CD4-positive, alpha-beta T cell (primary cell): ENCODE measurements at regions not wholly inside any gene's neighbourhood (a gene's known extent, or its start where the extent isn't known, plus 50 kb on each side); places are given as distances from the start of the nearest gene placed in this dataset.

Experiments
- ATAC-seq: fragments of 200-7000 bp; cut with Tn5 transposase; one replicate; pipeline ENCODE4 v1.10.0; 2022; ENCODE audit warnings: mild to moderate bottlenecking; ENCODE audit not compliant: poor library complexity
- CTCF ChIA-PET: fragments of 350-600 bp; sonication (Branson Sonifier 250); formaldehyde crosslinking; loops from one replicate; lab custom pipeline; 2021; ENCODE audit warnings: antibody characterized with exemption, inconsistent platforms; lab: Charles Lee
- POLR2A ChIA-PET: fragments of 350-600 bp; sonication (Branson Sonifier 250); formaldehyde crosslinking; loops from one replicate; lab custom pipeline; 2021; ENCODE audit warnings: antibody characterized with exemption, inconsistent platforms; lab: Charles Lee
- DNase-seq, 14 experiments: peaks; one replicate each; pipeline ENCODE4 v3.0.0-alpha.2; 2013 to 2020; ENCODE audit warnings: mixed read lengths in 2 of 14
- H3K27ac ChIP-seq, 2 donors: one replicate each; pipeline versions ENCODE4 v1.5.1 to v1.7.0; 2013; ENCODE audit warnings: low read length in 2 of 2, low read depth in 1 of 2, mild to moderate bottlenecking in 1 of 2
- H3K27me3 ChIP-seq, 2 experiments: 1 replicate in 1 of 2; 2 replicates in 1 of 2; pipeline versions ENCODE4 v1.6.1 to v1.7.0; 2013; ENCODE audit warnings: low read length in 2 of 2, control low read depth in 1 of 2, mild to moderate bottlenecking in 1 of 2, moderate library complexity in 1 of 2; ENCODE audit not compliant: insufficient read depth in 2 of 2, control insufficient read depth in 1 of 2
- H3K36me3 ChIP-seq: one replicate; pipeline ENCODE4 v1.6.1; 2013; ENCODE audit warnings: low read length, control low read depth; ENCODE audit not compliant: insufficient read depth
- H3K4me1 ChIP-seq: one replicate; pipeline ENCODE4 v1.6.1; 2013; ENCODE audit warnings: low read length, control low read depth; ENCODE audit not compliant: insufficient read depth
- H3K4me3 ChIP-seq: one replicate; pipeline ENCODE4 v1.5.1; 2013; ENCODE audit warnings: mild to moderate bottlenecking, low read length, moderate library complexity
- H3K9me3 ChIP-seq, 2 experiments: 1 replicate in 1 of 2; 2 replicates in 1 of 2; pipeline versions ENCODE4 v1.6.1 to v1.7.0; 2013; ENCODE audit warnings: low read length in 2 of 2, mild to moderate bottlenecking in 2 of 2, control low read depth in 1 of 2, moderate library complexity in 1 of 2; ENCODE audit not compliant: control insufficient read depth in 1 of 2, insufficient read depth in 1 of 2
- H3K27ac Mint-ChIP-seq: one replicate; pipeline ENCODE4 v1.8.0; 2020; ENCODE audit warnings: mixed read lengths
- H3K27me3 Mint-ChIP-seq: one replicate; pipeline ENCODE4 v1.8.0; 2021; ENCODE audit warnings: mixed read lengths
- H3K36me3 Mint-ChIP-seq: one replicate; pipeline ENCODE4 v1.8.0; 2021; ENCODE audit warnings: low read depth, mixed read lengths
- H3K4me1 Mint-ChIP-seq: one replicate; pipeline ENCODE4 v1.8.0; 2021; ENCODE audit warnings: low read depth, mixed read lengths
- H3K4me3 Mint-ChIP-seq: one replicate; pipeline ENCODE4 v1.8.0; 2020; ENCODE audit warnings: mild to moderate bottlenecking, mixed read lengths
- H3K9me3 Mint-ChIP-seq: one replicate; pipeline ENCODE4 v1.8.0; 2020; ENCODE audit warnings: mixed read lengths
- intact Hi-C, 2 experiments: fragments of 100-400 bp; cut with DNase I in 1 of 2; cut with micrococcal nuclease in 1 of 2; formaldehyde crosslinking; loops; one replicate each; pipeline versions ENCODE4 v1.15.1 to v1.9.0; 2023 to 2025; cut with DNase I, micrococcal nuclease
- TF ChIP-seq, protein P1 (sequence below): fragments of 200-600 bp; IDR thresholded peaks from one replicate; pipeline ENCODE4 v1.8.0; 2022; ENCODE audit warnings: antibody characterized with exemption, mild to moderate bottlenecking

- ChIA-PET POLR2A (no interaction called here), CTCF (interaction anchor here (0.5 kb wide), 1 partner anchor 58 kb away, joined by 3 read pairs; no protein-coding TSS in a partner anchor)
- Histone ChIP-seq H3K9me3 (peaks cover 0 to 8% of the 10 kb centered on the region in 2 experiments), H3K27me3 (no peaks in the 10 kb centered on the region), H3K4me3 (no peak overlapping the region), H3K36me3 (no peaks in the 10 kb centered on the region), H3K4me1 (no peaks in the 10 kb centered on the region), H3K27ac (no peak overlapping the region)
- Mint-ChIP-seq H3K9me3 (no peaks in the 10 kb centered on the region), H3K4me1 (no peaks in the 10 kb centered on the region), H3K36me3 (no peaks in the 10 kb centered on the region), H3K27me3 (no peaks in the 10 kb centered on the region), H3K27ac (no peak overlapping the region), H3K4me3 (no peak overlapping the region)
- intact Hi-C loops: no loop called here
- DNase-seq (no peak), ATAC-seq (no peak)
- TF ChIP-seq, protein P1, sequence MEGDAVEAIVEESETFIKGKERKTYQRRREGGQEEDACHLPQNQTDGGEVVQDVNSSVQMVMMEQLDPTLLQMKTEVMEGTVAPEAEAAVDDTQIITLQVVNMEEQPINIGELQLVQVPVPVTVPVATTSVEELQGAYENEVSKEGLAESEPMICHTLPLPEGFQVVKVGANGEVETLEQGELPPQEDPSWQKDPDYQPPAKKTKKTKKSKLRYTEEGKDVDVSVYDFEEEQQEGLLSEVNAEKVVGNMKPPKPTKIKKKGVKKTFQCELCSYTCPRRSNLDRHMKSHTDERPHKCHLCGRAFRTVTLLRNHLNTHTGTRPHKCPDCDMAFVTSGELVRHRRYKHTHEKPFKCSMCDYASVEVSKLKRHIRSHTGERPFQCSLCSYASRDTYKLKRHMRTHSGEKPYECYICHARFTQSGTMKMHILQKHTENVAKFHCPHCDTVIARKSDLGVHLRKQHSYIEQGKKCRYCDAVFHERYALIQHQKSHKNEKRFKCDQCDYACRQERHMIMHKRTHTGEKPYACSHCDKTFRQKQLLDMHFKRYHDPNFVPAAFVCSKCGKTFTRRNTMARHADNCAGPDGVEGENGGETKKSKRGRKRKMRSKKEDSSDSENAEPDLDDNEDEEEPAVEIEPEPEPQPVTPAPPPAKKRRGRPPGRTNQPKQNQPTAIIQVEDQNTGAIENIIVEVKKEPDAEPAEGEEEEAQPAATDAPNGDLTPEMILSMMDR: no peak
These were observed 793.5 kb downstream of the OLFM4 start for GRCh38 chr13:53822136-53822535.

DNA sequence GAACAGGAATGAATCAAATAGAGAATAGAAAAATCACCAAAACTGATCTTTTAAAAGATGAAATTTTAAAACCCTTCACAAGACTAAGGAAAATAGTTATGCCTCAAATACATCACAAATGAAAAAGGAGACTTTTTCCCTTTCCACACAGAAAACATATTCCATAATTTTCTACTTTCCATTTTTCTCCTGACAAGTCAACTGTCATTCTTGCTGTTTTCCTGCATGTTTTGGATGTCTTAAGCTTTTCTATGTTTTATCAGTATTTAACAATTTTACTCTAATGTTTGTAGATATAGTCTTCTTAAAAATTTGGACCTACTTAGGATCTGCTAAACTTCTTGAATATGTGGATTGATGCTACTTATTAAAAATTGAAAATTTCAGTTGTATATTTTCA is 810.8 kb downstream of the OLFM4 start:
- DNase-seq: no peak
- no peak overlapping the region for H3K27ac Mint-ChIP-seq
- Histone ChIP-seq H3K4me1 (no peaks in the 10 kb centered on the region), H3K36me3 (no peaks in the 10 kb centered on the region), H3K4me3 (no peak overlapping the region), H3K27ac (no peak overlapping the region), H3K27me3 (no peaks in the 10 kb centered on the region), H3K9me3 (peaks cover 0 to 5% of the 10 kb centered on the region in 2 experiments)
- no peak overlapping the region for H3K4me3 Mint-ChIP-seq
- TF ChIP-seq, protein P1: no peak
- POLR2A ChIA-PET: no interaction called here
- H3K27me3 Mint-ChIP-seq: no peaks in the 10 kb centered on the region
- intact Hi-C loops: no loop called here
- peaks cover 6% of the 10 kb centered on the region for H3K9me3 Mint-ChIP-seq
- CTCF ChIA-PET: no interaction called here
- no peaks in the 10 kb centered on the region for H3K36me3 Mint-ChIP-seq
- H3K4me1 Mint-ChIP-seq: no peaks in the 10 kb centered on the region
- no peak for ATAC-seq

- TF ChIP-seq, protein P1: no peak
- Histone ChIP-seq H3K4me3 (no peak overlapping the region), H3K4me1 (no peaks in the 10 kb centered on the region), H3K27ac (no peak overlapping the region), H3K27me3 (no peaks in the 10 kb centered on the region), H3K9me3 (peaks cover 0 to 5% of the 10 kb centered on the region in 2 experiments), H3K36me3 (no peaks in the 10 kb centered on the region)
- POLR2A ChIA-PET: no interaction called here
- intact Hi-C loops: no loop called here
- CTCF ChIA-PET: no interaction called here
- Mint-ChIP-seq H3K9me3 (peaks cover 7% of the 10 kb centered on the region), H3K4me1 (no peaks in the 10 kb centered on the region), H3K27ac (no peak overlapping the region), H3K36me3 (no peaks in the 10 kb centered on the region), H3K4me3 (no peak overlapping the region), H3K27me3 (no peaks in the 10 kb centered on the region)
- ATAC-seq: no peak
- no peak for DNase-seq
These were observed 816.0 kb downstream of the OLFM4 start for GRCh38 chr13:53844473-53845146.
